GM21423 (cell line): ENCODE measurements at regions not wholly inside any gene's neighbourhood (a gene's known extent, or its start where the extent isn't known, plus 50 kb on each side); places are given as distances from the start of the nearest gene placed in this dataset.

Experiments used
- ATAC-seq: cut with Tn5 transposase; IDR thresholded peaks from one replicate; pipeline ENCODE4 v1.9.1; 2021; ENCODE audit warnings: mild to moderate bottlenecking, moderate library complexity; ENCODE audit not compliant: unreplicated experiment

DNA sequence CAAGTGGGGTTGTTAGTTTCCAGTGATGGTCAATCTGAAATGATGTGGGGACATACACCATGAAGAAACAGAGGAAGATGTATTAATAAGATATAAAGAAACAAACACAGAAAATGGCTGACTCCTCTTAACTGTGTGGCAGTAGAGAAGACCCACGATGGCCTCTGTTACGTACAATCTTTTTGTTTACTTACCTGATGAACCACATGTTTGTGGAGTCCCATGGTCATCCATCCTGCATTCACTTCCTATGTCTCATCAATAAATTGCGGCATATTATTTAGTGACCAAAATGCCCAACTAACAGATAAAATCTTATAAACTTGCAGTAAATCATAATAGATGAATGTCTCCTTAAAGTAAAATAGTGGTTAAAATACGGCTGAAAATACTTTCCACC, 740.1 kb upstream of the LINC00305 start:
- no peak for ATAC-seq

GRCh38 chr18:64886995-64887394, 738.1 kb upstream of the LINC00305 start:
- ATAC-seq: no peak

GRCh38 chr18:64882896-64883295, 734.0 kb upstream of the LINC00305 start:
- ATAC-seq: no peak

DNA sequence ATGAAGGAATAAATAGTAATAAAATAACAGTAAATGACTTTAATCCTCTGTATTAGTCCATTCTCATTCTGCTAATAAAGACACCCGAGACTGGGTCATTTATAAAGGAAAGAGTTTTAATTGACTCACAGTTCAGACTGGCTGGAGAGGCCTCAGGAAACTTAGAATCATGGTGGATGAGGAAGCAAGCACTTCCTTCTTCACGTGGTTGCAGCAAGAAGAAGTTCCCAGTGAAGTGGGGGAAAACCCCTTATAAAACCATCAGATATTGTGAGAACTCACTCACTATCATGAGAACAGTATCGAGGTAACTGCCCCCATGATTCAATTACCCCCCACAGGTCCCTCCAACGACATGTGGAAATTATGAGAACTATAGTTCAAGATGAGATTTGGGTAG, 727.9 kb upstream of the LINC00305 start:
- no peak for ATAC-seq

DNA sequence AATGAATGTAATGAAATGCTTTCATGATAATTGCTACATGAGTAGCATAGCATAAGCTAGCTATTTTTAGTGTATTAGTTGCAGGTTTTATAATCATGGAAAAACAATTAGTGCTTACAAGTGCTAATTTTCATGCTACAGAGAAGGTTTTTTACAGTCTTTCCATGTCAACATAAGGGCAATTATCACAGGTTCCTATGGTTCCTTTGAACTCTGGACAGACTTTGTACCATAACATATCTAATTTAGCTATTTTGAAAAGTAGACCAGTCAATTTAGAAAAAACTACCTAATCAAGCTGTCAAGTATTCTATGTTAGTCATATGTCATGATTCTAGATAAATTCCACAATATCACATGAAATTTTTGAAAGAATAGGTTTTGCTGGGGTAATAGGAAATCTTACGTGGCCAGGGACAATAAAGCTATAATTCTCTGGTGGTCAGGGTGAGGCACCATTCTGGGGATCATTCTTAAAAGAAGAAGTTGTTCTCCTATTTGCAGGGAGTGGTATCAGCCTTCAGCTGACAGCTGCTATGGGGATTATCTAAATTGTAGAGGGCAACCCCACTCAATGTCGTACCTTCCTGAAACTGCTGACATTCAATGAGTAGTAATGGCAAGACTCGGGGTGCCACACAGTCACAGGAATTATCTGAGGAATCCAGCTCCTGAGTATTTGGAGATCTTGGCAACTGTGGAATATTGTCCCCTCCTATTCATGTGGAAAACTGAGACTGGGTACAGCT, 724.0 kb upstream of the LINC00305 start:
- no peak for ATAC-seq

DNA sequence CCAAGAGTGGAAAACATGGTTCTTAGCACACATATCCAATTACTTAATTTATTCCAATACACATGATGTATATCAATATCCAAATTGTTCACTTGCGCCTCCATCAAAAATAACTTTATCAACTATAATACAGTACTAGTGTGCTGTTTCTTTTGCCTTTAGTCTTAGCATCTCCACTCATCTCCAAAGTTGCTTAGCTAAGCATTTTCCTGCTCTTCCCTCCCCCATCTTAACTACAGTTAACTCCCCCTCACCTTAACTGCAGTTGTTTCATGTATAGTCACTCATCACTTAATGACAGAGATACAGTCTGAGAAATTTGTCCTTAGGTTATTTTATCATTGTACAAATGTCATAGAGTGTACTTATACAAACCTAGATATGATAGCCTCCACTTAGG, 705.2 kb upstream of the LINC00305 start:
- ATAC-seq: no peak

DNA sequence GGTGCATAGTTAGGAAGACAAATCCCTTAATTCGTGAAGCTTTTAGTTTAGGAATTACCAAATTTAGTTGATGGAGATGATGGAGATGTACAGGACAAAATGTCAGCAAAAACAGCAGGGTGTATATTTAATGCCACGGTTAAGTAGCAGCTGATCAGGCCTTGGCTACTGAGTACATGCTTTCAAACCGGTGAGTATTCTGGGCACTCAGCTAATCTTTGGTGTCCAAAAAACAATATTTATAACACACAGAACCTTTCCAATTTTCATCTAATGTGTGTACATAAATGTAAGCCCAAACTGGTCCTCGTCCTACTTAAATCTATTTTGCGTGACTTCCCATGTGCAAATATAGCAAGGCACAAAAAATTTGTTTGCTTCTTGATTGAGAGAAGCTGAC, 703.4 kb upstream of the LINC00305 start:
- no peak for ATAC-seq

GRCh38 chr18:64851726-64852125, 702.8 kb upstream of the LINC00305 start:
- ATAC-seq: no peak

- ATAC-seq: no peak
Observed at GRCh38 chr18:64850791-64851190, 701.9 kb upstream of the LINC00305 start.

DNA sequence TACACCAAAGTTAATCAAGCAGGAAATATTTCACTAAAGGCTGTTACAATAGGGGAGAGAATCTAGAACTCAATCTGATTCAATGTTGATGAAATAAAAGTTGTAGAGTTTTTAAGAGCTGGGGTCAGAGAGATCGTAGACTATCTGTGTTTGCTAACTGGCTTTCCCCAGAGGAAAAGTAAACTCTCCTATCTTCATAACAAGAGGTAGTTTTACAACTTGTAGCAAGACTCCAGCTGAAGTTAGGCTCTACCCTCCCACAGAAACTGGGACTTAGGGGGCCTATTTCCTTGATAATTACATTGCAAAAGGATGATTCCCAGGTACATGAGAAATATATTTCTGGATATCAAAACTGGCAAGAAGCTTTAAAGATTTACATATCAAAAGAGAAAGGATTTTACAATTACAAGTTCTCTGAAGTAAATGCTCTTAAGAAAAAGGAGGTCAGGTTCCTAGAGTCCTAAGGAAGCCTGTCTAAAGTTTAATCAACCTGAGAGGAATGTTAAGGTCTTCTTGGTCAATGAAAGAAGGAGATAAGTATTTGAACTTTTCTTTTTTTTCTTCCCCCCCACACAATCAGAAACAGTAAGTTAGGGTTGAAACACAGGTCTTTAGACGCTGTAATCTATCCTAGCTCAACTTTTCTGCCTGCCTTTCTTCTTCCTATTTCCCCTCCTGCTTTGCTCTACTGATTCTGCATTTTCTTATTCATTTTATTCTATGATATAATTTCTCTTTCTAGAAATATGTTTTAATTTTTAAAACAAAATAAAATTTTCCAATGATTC, 692.2 kb upstream of the LINC00305 start:
- no peak for ATAC-seq

- ATAC-seq: no peak
Observed at GRCh38 chr18:64810354-64810753, 661.5 kb upstream of the LINC00305 start.

GRCh38 chr18:64809801-64810200, 660.9 kb upstream of the LINC00305 start:
- ATAC-seq: no peak

DNA sequence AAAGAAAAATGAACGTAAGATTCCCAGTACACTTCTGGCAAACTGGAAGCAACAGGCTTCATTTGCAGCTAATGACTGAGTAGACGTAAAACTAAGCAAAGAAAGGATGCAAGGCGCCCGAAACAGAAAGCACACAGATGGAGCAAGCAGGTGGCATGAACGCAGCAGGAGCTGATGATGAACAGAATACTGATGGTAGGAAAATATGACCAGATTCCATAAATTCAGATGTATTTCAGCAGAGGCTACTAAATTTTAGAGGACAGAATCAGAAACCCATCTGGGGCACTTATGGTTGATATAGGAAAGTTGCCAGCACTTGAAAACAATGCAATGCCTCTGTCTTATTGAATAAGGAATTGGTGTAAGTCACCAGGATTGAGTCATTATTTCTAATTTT, 658.7 kb upstream of the LINC00305 start:
- ATAC-seq: no peak

DNA sequence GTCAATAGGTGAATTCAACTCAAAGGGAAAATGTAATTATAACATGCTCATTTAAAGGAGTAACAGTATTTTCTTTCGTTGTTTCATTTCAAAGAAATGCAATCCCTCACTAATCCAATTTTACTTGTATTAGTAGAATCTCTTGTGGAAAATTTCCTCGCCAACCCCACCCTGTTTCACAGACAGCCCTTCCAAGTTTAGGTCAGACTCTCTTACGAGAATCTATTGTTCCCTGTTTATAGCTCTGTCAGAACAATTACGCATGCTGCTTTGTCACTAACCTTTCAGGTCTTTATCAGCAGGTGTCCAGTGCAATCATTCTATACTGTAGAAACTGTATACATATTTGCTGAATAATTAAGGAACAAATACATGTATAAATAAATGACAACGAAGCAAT, 657.8 kb upstream of the LINC00305 start:
- no peak for ATAC-seq

DNA sequence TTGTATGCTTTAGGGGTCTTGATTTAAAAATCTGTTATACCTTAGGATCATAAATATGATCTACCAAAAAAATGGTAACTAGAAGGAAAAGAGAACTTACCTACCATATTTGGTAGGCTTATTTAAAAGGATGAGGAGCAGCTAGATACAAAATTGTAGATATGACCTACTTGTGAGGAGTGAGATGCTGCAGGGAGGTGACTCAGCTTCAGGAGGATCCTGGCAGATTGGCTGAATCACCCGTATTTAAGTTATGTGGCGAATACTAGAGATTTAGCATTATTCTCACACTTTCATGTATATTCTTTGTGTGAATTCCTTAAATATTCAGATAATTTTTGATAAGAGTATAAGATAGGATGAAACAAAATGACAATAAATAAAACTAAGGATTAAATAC, 657.3 kb upstream of the LINC00305 start:
- ATAC-seq: no peak

- no peak for ATAC-seq
Observed at GRCh38 chr18:64803471-64803870, 654.6 kb upstream of the LINC00305 start.

- ATAC-seq: no peak
Observed at GRCh38 chr18:64800151-64800550, 651.3 kb upstream of the LINC00305 start.

- ATAC-seq: no peak
Observed at GRCh38 chr18:64799376-64799775, 650.5 kb upstream of the LINC00305 start.

GRCh38 chr18:64791236-64791635, 642.3 kb upstream of the LINC00305 start:
- ATAC-seq: no peak

DNA sequence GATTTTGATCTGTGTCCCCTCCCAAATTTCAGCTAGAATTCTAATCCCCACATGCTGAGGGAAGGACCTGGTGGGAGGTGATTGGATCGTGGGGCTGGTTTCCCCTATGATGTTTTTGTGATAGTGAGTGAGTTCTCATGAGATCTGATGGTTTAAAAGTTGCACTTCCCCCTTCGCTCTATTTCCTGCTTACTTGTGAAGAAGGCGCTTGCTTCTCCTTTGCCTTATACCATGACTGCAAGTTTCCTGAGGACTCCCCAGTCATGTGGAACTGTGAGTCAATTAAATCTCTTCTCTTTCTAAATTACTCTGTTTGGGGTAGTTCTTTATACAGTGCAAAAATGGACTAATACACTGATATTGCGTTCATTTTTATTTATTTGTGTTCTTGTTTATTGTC, 636.8 kb upstream of the LINC00305 start:
- ATAC-seq: no peak

DNA sequence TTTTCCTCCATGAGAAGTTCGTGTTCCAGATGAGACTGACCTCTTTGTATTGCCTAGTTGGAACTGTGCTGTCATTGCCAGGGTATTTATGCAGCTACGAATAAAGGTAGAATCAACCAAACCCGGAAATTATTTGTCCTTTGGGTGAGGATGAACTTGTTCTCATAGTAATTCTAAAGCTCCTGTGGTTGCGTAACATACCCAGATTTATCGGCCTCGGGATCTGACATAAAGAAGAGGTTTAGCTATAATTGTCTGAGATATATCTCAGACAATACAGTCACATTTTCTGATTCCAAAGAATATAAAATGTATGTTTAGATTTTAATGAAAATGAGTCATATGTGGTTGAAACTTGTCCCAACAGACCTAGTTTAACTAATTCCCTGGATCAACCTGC, 628.7 kb upstream of the LINC00305 start:
- no peak for ATAC-seq

GRCh38 chr18:64765908-64766307, 617.0 kb upstream of the LINC00305 start:
- no peak for ATAC-seq
